GM23338 (cell line): ENCODE measurements at regions not wholly inside any gene's neighbourhood (a gene's known extent, or its start where the extent isn't known, plus 50 kb on each side); places are given as distances from the start of the nearest gene placed in this dataset.

Source experiments
- CTCF ChIP-seq, 2 experiments: fragments of 200-600 bp in 1 of 2; sonication (generic) in 1 of 2; conservative IDR thresholded peaks; 2 replicates each; pipeline versions ENCODE4 v1.5.1 to v1.6.1; 2016 to 2017; ENCODE audit warnings: antibody characterized with exemption in 2 of 2, low read depth in 2 of 2, mild to moderate bottlenecking in 2 of 2, moderate library complexity in 1 of 2
- POLR2AphosphoS5 ChIP-seq: IDR thresholded peaks from 2 replicates; pipeline ENCODE4 v1.6.1; 2016; ENCODE audit warnings: antibody characterized with exemption, low read depth
- REST ChIP-seq: IDR thresholded peaks from one replicate; pipeline ENCODE4 v1.6.1; 2018; ENCODE audit warnings: antibody characterized with exemption; ENCODE audit not compliant: unreplicated experiment
- STAT1 ChIP-seq: IDR thresholded peaks from one replicate; pipeline ENCODE4 v1.6.1; 2016; ENCODE audit warnings: antibody characterized with exemption; ENCODE audit not compliant: unreplicated experiment
- ZNF331 ChIP-seq: fragments of 250-450 bp; sonication (Bioruptor Pico); IDR thresholded peaks from 2 replicates; pipeline ENCODE4 v1.5.0; 2020; ENCODE audit warnings: low read depth, mild to moderate bottlenecking, moderate library complexity

- TF ChIP-seq CTCF (conservative IDR thresholded peaks at IDR 0.05; ENCODE audit: low read depth in 2 of 2) = no peak
- no peak for TF ChIP-seq STAT1
- no peak for TF ChIP-seq ZNF331
- TF ChIP-seq REST = no peak
- TF ChIP-seq POLR2AphosphoS5 = no peak
Measured at GRCh38 chr4:23290656-23291055, 597.9 kb downstream of the GBA3 start.
